Lower leg skin (tissue), 3 donors: ENCODE measurements at regions not wholly inside any gene's neighbourhood (a gene's known extent, or its start where the extent isn't known, plus 50 kb on each side); places are given as distances from the start of the nearest gene placed in this dataset.

ENCODE experiments used
- POLR2A ChIP-seq, 2 donors: fragments of 450-650 bp; IDR thresholded peaks; one replicate each; pipeline ENCODE4 v1.6.1; 2016 to 2017; ENCODE audit warnings: antibody characterized with exemption in 2 of 2, mild to moderate bottlenecking in 1 of 2, moderate library complexity in 1 of 2
- TF ChIP-seq, protein P1 (sequence below), 3 donors: fragments of 450-650 bp; IDR thresholded peaks; one replicate each; pipeline ENCODE4 v1.5.1; 2016; ENCODE audit warnings: antibody characterized with exemption in 3 of 3, mild to moderate bottlenecking in 3 of 3, moderate library complexity in 2 of 3

DNA sequence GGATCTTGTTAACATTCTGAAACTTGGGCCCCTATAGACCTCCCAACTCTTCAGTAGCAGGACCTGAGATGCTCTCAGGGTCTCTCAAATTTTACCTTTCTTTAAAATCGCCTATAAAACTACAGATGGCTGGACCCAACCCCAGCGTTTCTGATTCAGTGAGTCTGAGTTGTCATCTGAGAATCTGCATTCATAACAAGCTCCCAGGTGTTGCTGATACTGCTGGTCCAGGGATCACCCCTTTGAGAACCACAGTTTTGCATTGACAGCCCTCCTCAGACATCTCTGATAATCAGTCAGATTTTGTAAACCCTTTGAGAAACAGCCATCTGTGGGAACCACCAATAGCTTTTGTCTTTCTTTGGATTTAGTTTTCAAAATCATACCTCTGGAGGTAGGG lies 315.8 kb downstream of the CYRIA start:
- TF ChIP-seq, protein P1, sequence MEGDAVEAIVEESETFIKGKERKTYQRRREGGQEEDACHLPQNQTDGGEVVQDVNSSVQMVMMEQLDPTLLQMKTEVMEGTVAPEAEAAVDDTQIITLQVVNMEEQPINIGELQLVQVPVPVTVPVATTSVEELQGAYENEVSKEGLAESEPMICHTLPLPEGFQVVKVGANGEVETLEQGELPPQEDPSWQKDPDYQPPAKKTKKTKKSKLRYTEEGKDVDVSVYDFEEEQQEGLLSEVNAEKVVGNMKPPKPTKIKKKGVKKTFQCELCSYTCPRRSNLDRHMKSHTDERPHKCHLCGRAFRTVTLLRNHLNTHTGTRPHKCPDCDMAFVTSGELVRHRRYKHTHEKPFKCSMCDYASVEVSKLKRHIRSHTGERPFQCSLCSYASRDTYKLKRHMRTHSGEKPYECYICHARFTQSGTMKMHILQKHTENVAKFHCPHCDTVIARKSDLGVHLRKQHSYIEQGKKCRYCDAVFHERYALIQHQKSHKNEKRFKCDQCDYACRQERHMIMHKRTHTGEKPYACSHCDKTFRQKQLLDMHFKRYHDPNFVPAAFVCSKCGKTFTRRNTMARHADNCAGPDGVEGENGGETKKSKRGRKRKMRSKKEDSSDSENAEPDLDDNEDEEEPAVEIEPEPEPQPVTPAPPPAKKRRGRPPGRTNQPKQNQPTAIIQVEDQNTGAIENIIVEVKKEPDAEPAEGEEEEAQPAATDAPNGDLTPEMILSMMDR (IDR thresholded peaks at IDR 0.05) = no peak
- TF ChIP-seq POLR2A (IDR thresholded peaks at IDR 0.05) = no peak
